H1 (cell line): ENCODE measurements at regions not wholly inside any gene's neighbourhood (a gene's known extent, or its start where the extent isn't known, plus 50 kb on each side); places are given as distances from the start of the nearest gene placed in this dataset.

Source experiments
- ATF2 ChIP-seq: IDR thresholded peaks from 2 replicates; pipeline ENCODE4 v1.6.1; 2012; ENCODE audit warnings: low read length, inconsistent platforms
- CHD2 ChIP-seq: IDR thresholded peaks from 2 replicates; pipeline ENCODE4 v1.6.1; 2012; ENCODE audit warnings: low read length, improper control_type of control experiment
- CTBP2 ChIP-seq: IDR thresholded peaks from 2 replicates; pipeline ENCODE4 v1.7.0; 2011; ENCODE audit warnings: borderline replicate concordance, mild to moderate bottlenecking, moderate library complexity, mixed read lengths, low read length; ENCODE audit not compliant: insufficient read depth, insufficient read length
- CTCF ChIP-seq, 3 experiments: IDR thresholded peaks; 1 replicate in 2 of 3; 2 replicates in 1 of 3; pipeline versions ENCODE4 v1.5.1 to v1.6.1; 2011; ENCODE audit warnings: low read length in 3 of 3, mild to moderate bottlenecking in 3 of 3, inconsistent platforms in 2 of 3, low read depth in 1 of 3, moderate library complexity in 1 of 3; ENCODE audit not compliant: insufficient read depth in 1 of 3; ENCODE audit errors: control extremely low read depth in 1 of 3
- EP300 ChIP-seq, 2 experiments: IDR thresholded peaks; 1 replicate in 1 of 2; 2 replicates in 1 of 2; pipeline ENCODE4 v1.6.1; 2011 to 2012; ENCODE audit warnings: low read depth in 2 of 2, low read length in 2 of 2, mild to moderate bottlenecking in 2 of 2, borderline replicate concordance in 1 of 2, inconsistent platforms in 1 of 2, moderate library complexity in 1 of 2
- HDAC6 ChIP-seq: IDR thresholded peaks from one replicate; pipeline ENCODE4 v1.7.1; 2012; ENCODE audit warnings: low read depth, mild to moderate bottlenecking, inconsistent platforms, low read length, moderate library complexity
- SIN3A ChIP-seq, 2 experiments: IDR thresholded peaks in 1 of 2; conservative IDR thresholded peaks in 1 of 2; 2 replicates each; pipeline ENCODE4 v1.6.1; 2011 to 2012; ENCODE audit warnings: low read length in 2 of 2, improper control_type of control experiment in 1 of 2, low read depth in 1 of 2, mild to moderate bottlenecking in 1 of 2
- SP1 ChIP-seq: IDR thresholded peaks from 2 replicates; pipeline ENCODE4 v1.6.1; 2011; ENCODE audit warnings: low read depth, low read length
- TAF1 ChIP-seq: IDR thresholded peaks from 2 replicates; pipeline ENCODE4 v1.6.1; 2011; ENCODE audit warnings: mild to moderate bottlenecking, low read depth, low read length

- TF ChIP-seq CHD2 (no peak), CTCF (IDR thresholded peaks at IDR 0.05; ENCODE audit: control extremely low read depth in 1 of 3, insufficient read depth in 1 of 3, low read depth in 1 of 3, low read length in 3 of 3) (no peak), SP1 (no peak), EP300 (IDR thresholded peaks at IDR 0.05; ENCODE audit: borderline replicate concordance in 1 of 2, low read depth in 2 of 2, low read length in 2 of 2) (no peak), TAF1 (no peak), ATF2 (no peak), SIN3A (conservative IDR thresholded peaks at IDR 0.05 in 1 of 2, IDR thresholded peaks at IDR 0.05 in 1 of 2; ENCODE audit: low read depth in 1 of 2, low read length in 2 of 2) (no peak), HDAC6 (no peak), CTBP2 (no peak)
Measured at GRCh38 chr7:25891591-25891990, 260.4 kb upstream of the NFE2L3 start.
